MM.1S (cell line): ENCODE measurements at regions not wholly inside any gene's neighbourhood (a gene's known extent, or its start where the extent isn't known, plus 50 kb on each side); places are given as distances from the start of the nearest gene placed in this dataset.

Experiments used
- DNase-seq: peaks from one replicate; pipeline ENCODE4 v3.0.0-alpha.2; 2015
- H2AFZ ChIP-seq: fragments of 300-600 bp; sonication (generic); 2 replicates; pipeline ENCODE4 v1.6.0; 2016; ENCODE audit warnings: antibody characterized with exemption, low read length
- H3F3A ChIP-seq: fragments of 300-600 bp; sonication (generic); 2 replicates; pipeline ENCODE4 v1.6.1; 2016; ENCODE audit warnings: mild to moderate bottlenecking, antibody characterized with exemption, low read length, moderate library complexity, mixed read lengths; ENCODE audit not compliant: insufficient read depth
- H3K27ac ChIP-seq: fragments of 300-600 bp; sonication (generic); 2 replicates; pipeline ENCODE4 v1.5.1; 2016; ENCODE audit warnings: mild to moderate bottlenecking, low read length
- H3K27me3 ChIP-seq: fragments of 300-600 bp; sonication (generic); replicated peaks from 2 replicates; pipeline ENCODE4 v1.6.0; 2016; ENCODE audit warnings: low read length; ENCODE audit not compliant: insufficient read depth
- H3K36me3 ChIP-seq: fragments of 300-600 bp; sonication (generic); replicated peaks from 2 replicates; pipeline ENCODE4 v1.6.1; 2016; ENCODE audit warnings: mild to moderate bottlenecking, low read length, mixed read lengths; ENCODE audit not compliant: insufficient read depth
- H3K4me1 ChIP-seq: fragments of 300-600 bp; sonication (generic); 2 replicates; pipeline ENCODE4 v1.6.1; 2016; ENCODE audit warnings: low read length, mixed read lengths
- H3K4me2 ChIP-seq: fragments of 300-600 bp; sonication (generic); 2 replicates; pipeline ENCODE4 v1.6.0; 2016; ENCODE audit warnings: low read depth, low read length
- H3K4me3 ChIP-seq: fragments of 300-600 bp; sonication (generic); 2 replicates; pipeline ENCODE4 v1.5.1; 2016; ENCODE audit warnings: low read length, mixed read lengths
- H3K79me2 ChIP-seq: fragments of 300-600 bp; sonication (generic); 2 replicates; pipeline ENCODE4 v1.6.1; 2016; ENCODE audit warnings: mixed run types, low read length, mixed read lengths
- H3K9ac ChIP-seq: fragments of 300-600 bp; sonication (generic); 2 replicates; pipeline ENCODE4 v1.6.1; 2016; ENCODE audit warnings: low read length, mixed read lengths
- H3K9me2 ChIP-seq: fragments of 300-600 bp; sonication (generic); replicated peaks from 2 replicates; pipeline ENCODE4 v1.6.1; 2016; ENCODE audit warnings: mild to moderate bottlenecking, low read length, mixed read lengths; ENCODE audit not compliant: insufficient read depth
- H3K9me3 ChIP-seq: fragments of 300-600 bp; sonication (generic); replicated peaks from 2 replicates; pipeline ENCODE4 v1.6.1; 2016; ENCODE audit warnings: mild to moderate bottlenecking, low read length, mixed read lengths; ENCODE audit not compliant: insufficient read depth
- H4K20me1 ChIP-seq: fragments of 300-600 bp; sonication (generic); 2 replicates; pipeline ENCODE4 v1.6.1; 2016; ENCODE audit warnings: mild to moderate bottlenecking, low read length, moderate library complexity, mixed read lengths; ENCODE audit not compliant: insufficient read depth
- EZH2 ChIP-seq: fragments of 300-600 bp; sonication (generic); optimal IDR thresholded peaks from 2 replicates; pipeline ENCODE3; 2017; ENCODE audit warnings: low read depth, mild to moderate bottlenecking, antibody characterized with exemption, low read length, mixed read lengths
- EZH2phosphoT487 ChIP-seq: fragments of 300-600 bp; sonication (generic); IDR thresholded peaks from 2 replicates; pipeline ENCODE4 v1.6.1; 2018; ENCODE audit warnings: antibody characterized with exemption, low read length
- TF ChIP-seq, protein P1 (sequence below): fragments of 300-600 bp; sonication (generic); IDR thresholded peaks from 2 replicates; pipeline ENCODE4 v1.5.1; 2016; ENCODE audit warnings: antibody characterized with exemption, low read length, mixed read lengths

DNA sequence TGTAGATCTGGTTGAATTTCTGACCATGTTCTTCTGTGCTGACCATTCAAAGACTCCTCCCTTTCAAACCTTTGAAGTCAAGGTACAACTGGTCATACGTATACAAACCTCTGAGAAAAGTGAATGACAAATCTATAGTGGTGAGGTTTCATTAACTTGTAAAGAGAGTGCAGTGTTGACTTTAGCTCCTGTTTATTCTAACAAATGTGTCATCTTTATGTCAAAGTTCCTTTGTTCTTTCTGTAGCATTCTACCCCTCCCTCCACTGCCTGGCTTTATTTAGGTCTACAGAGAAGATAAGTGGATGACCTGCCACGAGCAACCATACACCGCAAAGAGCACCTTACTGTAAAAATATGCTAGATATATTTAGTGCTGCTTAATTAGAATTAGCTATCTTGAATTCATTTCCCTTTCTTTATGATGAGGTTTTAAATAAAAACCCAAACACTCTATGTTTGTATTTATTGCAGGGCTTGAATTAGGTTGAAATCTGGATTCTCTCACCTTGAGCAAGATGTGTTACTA lies 520.0 kb upstream of the CDH11 start:
- no peaks in the 10 kb centered on the region for H3F3A ChIP-seq
- no peak overlapping the region for H3K9ac ChIP-seq
- no peaks in the 10 kb centered on the region for H3K36me3 ChIP-seq
- no peaks in the 10 kb centered on the region for H4K20me1 ChIP-seq
- no peaks in the 10 kb centered on the region for H3K27me3 ChIP-seq
- H3K27ac ChIP-seq, result no peak overlapping the region
- no peaks in the 10 kb centered on the region for H3K9me2 ChIP-seq
- DNase-seq, result no peak
- no peaks in the 10 kb centered on the region for H3K4me1 ChIP-seq
- no peaks in the 10 kb centered on the region for H3K9me3 ChIP-seq
- no peak overlapping the region for H3K4me2 ChIP-seq
- H3K4me3 ChIP-seq, result no peak overlapping the region
- H3K79me2 ChIP-seq, result no peaks in the 10 kb centered on the region
- TF ChIP-seq EZH2, result no peak
- TF ChIP-seq EZH2phosphoT487, result no peak
- TF ChIP-seq, protein P1, sequence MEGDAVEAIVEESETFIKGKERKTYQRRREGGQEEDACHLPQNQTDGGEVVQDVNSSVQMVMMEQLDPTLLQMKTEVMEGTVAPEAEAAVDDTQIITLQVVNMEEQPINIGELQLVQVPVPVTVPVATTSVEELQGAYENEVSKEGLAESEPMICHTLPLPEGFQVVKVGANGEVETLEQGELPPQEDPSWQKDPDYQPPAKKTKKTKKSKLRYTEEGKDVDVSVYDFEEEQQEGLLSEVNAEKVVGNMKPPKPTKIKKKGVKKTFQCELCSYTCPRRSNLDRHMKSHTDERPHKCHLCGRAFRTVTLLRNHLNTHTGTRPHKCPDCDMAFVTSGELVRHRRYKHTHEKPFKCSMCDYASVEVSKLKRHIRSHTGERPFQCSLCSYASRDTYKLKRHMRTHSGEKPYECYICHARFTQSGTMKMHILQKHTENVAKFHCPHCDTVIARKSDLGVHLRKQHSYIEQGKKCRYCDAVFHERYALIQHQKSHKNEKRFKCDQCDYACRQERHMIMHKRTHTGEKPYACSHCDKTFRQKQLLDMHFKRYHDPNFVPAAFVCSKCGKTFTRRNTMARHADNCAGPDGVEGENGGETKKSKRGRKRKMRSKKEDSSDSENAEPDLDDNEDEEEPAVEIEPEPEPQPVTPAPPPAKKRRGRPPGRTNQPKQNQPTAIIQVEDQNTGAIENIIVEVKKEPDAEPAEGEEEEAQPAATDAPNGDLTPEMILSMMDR, result no peak
- H2AFZ ChIP-seq, result no peak overlapping the region

DNA sequence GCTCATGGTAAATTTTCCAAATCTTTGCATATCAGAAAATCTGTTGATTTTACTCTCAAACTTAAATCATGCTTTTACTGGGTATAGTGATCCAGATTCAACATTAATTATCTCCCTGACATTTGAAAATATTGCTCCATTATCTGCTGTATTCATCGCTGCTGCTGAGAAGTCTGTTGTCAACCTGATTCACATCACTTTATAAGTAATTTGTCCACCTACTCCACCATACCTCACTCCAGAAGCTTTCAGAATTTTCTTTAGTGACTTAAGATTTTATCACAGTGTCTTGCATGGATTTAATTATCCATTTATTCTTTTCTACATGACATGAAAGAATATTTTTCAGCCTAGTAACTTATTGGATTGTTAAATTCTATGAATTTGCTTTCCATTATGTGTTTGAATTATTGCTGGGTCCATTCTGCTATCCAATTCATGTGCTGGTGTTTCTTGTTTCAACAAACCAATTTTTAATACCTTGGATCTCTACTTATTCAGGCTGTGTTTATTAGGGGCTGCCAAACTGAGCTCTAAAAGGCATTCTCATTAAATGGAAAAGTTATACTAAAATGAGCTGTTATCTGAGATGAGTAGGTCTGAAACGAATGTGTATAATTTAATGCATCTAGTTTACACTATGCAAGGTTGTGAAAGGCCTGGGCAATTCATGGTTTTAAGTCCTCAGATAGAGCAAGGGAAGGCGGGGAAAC lies 519.3 kb upstream of the CDH11 start:
- H3K4me3 ChIP-seq, result no peak overlapping the region
- H3F3A ChIP-seq, result no peaks in the 10 kb centered on the region
- no peaks in the 10 kb centered on the region for H3K79me2 ChIP-seq
- TF ChIP-seq EZH2, result no peak
- TF ChIP-seq, protein P1, result no peak
- no peak for TF ChIP-seq EZH2phosphoT487
- no peaks in the 10 kb centered on the region for H4K20me1 ChIP-seq
- no peaks in the 10 kb centered on the region for H3K9me2 ChIP-seq
- no peak overlapping the region for H3K4me2 ChIP-seq
- no peaks in the 10 kb centered on the region for H3K9me3 ChIP-seq
- H2AFZ ChIP-seq, result no peak overlapping the region
- H3K27ac ChIP-seq, result no peak overlapping the region
- no peaks in the 10 kb centered on the region for H3K27me3 ChIP-seq
- H3K9ac ChIP-seq, result no peak overlapping the region
- H3K4me1 ChIP-seq, result no peaks in the 10 kb centered on the region
- H3K36me3 ChIP-seq, result no peaks in the 10 kb centered on the region
- no peak for DNase-seq

DNA sequence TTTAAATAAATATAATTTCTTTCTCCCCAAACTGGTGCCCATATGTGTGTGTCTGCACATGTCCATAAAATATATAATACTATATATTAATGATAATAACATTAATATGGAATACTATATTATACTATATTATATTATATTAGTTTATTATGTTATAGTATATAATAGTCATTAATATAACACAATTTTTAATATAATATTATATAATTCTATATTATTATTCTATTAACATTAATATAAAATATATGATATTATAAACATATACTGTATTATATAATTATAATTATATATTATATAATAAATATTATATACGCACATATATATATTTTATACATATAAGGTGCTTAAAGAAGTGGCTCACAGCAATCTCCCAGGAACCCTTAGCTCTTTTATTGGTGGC lies 513.0 kb upstream of the CDH11 start:
- no peak for TF ChIP-seq EZH2phosphoT487
- TF ChIP-seq EZH2, result no peak
- TF ChIP-seq, protein P1, result no peak
- H3K4me2 ChIP-seq, result no peak overlapping the region
- no peaks in the 10 kb centered on the region for H3K9me3 ChIP-seq

More for the DNA sequence above, 513.0 kb upstream of the CDH11 start:
- H3K36me3 ChIP-seq, result no peaks in the 10 kb centered on the region
- H4K20me1 ChIP-seq, result no peaks in the 10 kb centered on the region
- H3K9me2 ChIP-seq, result no peaks in the 10 kb centered on the region
- no peaks in the 10 kb centered on the region for H3K27me3 ChIP-seq
- H3K79me2 ChIP-seq, result no peaks in the 10 kb centered on the region
- H2AFZ ChIP-seq, result no peak overlapping the region
- H3K27ac ChIP-seq, result no peak overlapping the region
- no peak overlapping the region for H3K4me3 ChIP-seq
- H3K4me1 ChIP-seq, result no peaks in the 10 kb centered on the region
- no peaks in the 10 kb centered on the region for H3F3A ChIP-seq
- DNase-seq, result no peak
- H3K9ac ChIP-seq, result no peak overlapping the region
